Gastrocnemius medialis (tissue), 4 donors: ENCODE measurements at regions not wholly inside any gene's neighbourhood (a gene's known extent, or its start where the extent isn't known, plus 50 kb on each side); places are given as distances from the start of the nearest gene placed in this dataset.

Experiments
- CTCF ChIP-seq, 5 experiments: fragments of 450-650 bp in 3 of 5; fragments of 200-600 bp in 2 of 5; sonication (generic) in 2 of 5; IDR thresholded peaks in 4 of 5; conservative IDR thresholded peaks in 1 of 5; 1 replicate in 4 of 5; 2 replicates in 1 of 5; pipeline ENCODE4 v1.5.1; 2016 to 2019; ENCODE audit warnings: antibody characterized with exemption in 5 of 5, mild to moderate bottlenecking in 3 of 5, moderate library complexity in 3 of 5
- POLR2A ChIP-seq, 2 donors: fragments of 450-650 bp; IDR thresholded peaks; one replicate each; pipeline ENCODE4 v1.6.1; 2017; ENCODE audit warnings: antibody characterized with exemption in 2 of 2, mild to moderate bottlenecking in 2 of 2, moderate library complexity in 2 of 2

- TF ChIP-seq POLR2A (IDR thresholded peaks at IDR 0.05) (no peak), CTCF (IDR thresholded peaks at IDR 0.05 in 4 of 5, conservative IDR thresholded peaks at IDR 0.05 in 1 of 5) (no peak)
Measured at GRCh38 chr2:20541294-20541640, 94.4 kb downstream of the RHOB start.
